ENCODE measurements at regions not wholly inside any gene's neighbourhood (a gene's known extent, or its start where the extent isn't known, plus 50 kb on each side); places are given as distances from the start of the nearest gene placed in this dataset.

- TF ChIP-seq ELF4 (IDR thresholded peaks at IDR 0.05) = no peak
- TF ChIP-seq TARDBP (IDR thresholded peaks at IDR 0.05) = no peak
- TF ChIP-seq ZNF384 (IDR thresholded peaks at IDR 0.05) = no peak
- TF ChIP-seq NFRKB (IDR thresholded peaks at IDR 0.05) = no peak
- no peak for TF ChIP-seq BHLHE40 (IDR thresholded peaks at IDR 0.05; ENCODE audit: borderline replicate concordance)
- no peak for TF ChIP-seq FOXA1 (IDR thresholded peaks at IDR 0.05)
- TF ChIP-seq SUZ12 (IDR thresholded peaks at IDR 0.05) = no peak
- TF ChIP-seq HDGF (IDR thresholded peaks at IDR 0.05; ENCODE audit: borderline replicate concordance) = no peak
- peak; percentile 93 for TF ChIP-seq PKNOX1 (IDR thresholded peaks at IDR 0.05)
- no peak for TF ChIP-seq FOXM1 (IDR thresholded peaks at IDR 0.05; ENCODE audit: borderline replicate concordance)
- no peak for TF ChIP-seq SP1 (IDR thresholded peaks at IDR 0.05)
- peak; percentile 23; the same call in 1 of the 2 replicates for TF ChIP-seq ARNT (IDR thresholded peaks at IDR 0.05)
- TF ChIP-seq CTBP1 (IDR thresholded peaks at IDR 0.05; ENCODE audit: borderline replicate concordance) = peak; percentile 97
Observed at GRCh38 chr9:13956107-13956506, 357.8 kb downstream of the NFIB start.

Measured in HEK293T (cell line).